Breast epithelium (tissue), 4 donors: ENCODE measurements at regions not wholly inside any gene's neighbourhood (a gene's known extent, or its start where the extent isn't known, plus 50 kb on each side); places are given as distances from the start of the nearest gene placed in this dataset.

Experiments
- DNase-seq, 2 donors: peaks; one replicate each; pipeline ENCODE4 v3.0.0-alpha.2; 2019; ENCODE audit warnings: low spot score in 2 of 2
- H3K27ac ChIP-seq, 2 donors: fragments of 200-600 bp; sonication (generic) in 1 of 2; one replicate each; pipeline ENCODE4 v1.5.1; 2016 to 2019; ENCODE audit warnings: mild to moderate bottlenecking in 1 of 2
- H3K27me3 ChIP-seq, 2 donors: fragments of 200-600 bp; sonication (generic) in 1 of 2; one replicate each; pipeline versions ENCODE4 v1.5.1 to v1.6.0; 2017 to 2019; ENCODE audit warnings: control low read depth in 1 of 2, mild to moderate bottlenecking in 1 of 2
- H3K36me3 ChIP-seq: fragments of 200-600 bp; one replicate; pipeline ENCODE4 v1.5.1; 2019
- H3K4me1 ChIP-seq, 2 donors: fragments of 200-600 bp; sonication (generic); one replicate each; pipeline ENCODE4 v1.5.1; 2016 to 2019; ENCODE audit warnings: control low read depth in 1 of 2
- H3K4me3 ChIP-seq, 3 donors: fragments of 200-600 bp; sonication (generic); 1 replicate in 2 of 3; 2 replicates in 1 of 3; pipeline ENCODE4 v1.5.1; 2016 to 2019; ENCODE audit warnings: mild to moderate bottlenecking in 3 of 3, moderate library complexity in 2 of 3
- H3K9me3 ChIP-seq, 2 donors: fragments of 200-600 bp; sonication (generic) in 1 of 2; one replicate each; pipeline ENCODE4 v1.5.1; 2016 to 2019; ENCODE audit warnings: control low read depth in 1 of 2
- POLR2A ChIP-seq: fragments of 450-650 bp; IDR thresholded peaks from one replicate; pipeline ENCODE4 v1.6.1; 2016; ENCODE audit warnings: antibody characterized with exemption, mild to moderate bottlenecking, moderate library complexity
- POLR2AphosphoS5 ChIP-seq, 3 donors: sonication (generic); formaldehyde crosslinking; IDR thresholded peaks; one replicate each; pipeline ENCODE4 v1.6.1; 2017; ENCODE audit warnings: antibody characterized with exemption in 3 of 3
- intact Hi-C: fragments of 100-400 bp; cut with DNase I; formaldehyde crosslinking; loops from one replicate; pipeline ENCODE4 v1.15.1; 2023; ENCODE audit warnings: low total_unique reads
- TF ChIP-seq, protein P1 (sequence below), 3 donors: fragments of 450-650 bp; IDR thresholded peaks; one replicate each; pipeline ENCODE4 v1.5.1; 2016 to 2017; ENCODE audit warnings: antibody characterized with exemption in 3 of 3, mild to moderate bottlenecking in 3 of 3, moderate library complexity in 3 of 3

DNA sequence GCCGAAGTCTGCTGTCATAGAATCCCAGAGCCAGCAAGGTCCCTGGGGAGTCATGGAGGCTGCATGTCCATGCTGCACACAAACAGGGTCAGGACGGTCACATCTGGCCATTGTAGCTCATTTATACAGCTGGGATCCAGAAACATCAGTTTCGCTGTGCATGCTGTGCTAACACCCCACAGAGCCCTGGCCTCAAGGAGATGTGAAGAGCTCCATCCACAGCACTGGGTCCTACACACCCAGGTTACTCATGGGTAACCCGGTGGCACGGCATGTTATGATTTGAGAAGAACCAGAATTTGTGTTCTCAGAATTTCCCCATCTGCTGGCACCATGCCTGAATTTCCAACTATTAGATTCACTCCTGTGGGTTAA lies 146.3 kb upstream of the ARHGAP20 start:
- H3K27me3 ChIP-seq: no peaks in the 10 kb centered on the region
- no peaks in the 10 kb centered on the region for H3K9me3 ChIP-seq
- no peaks in the 10 kb centered on the region for H3K4me1 ChIP-seq
- DNase-seq: peak in 1 of 2 donors; percentile 40
- H3K36me3 ChIP-seq: no peaks in the 10 kb centered on the region
- H3K4me3 ChIP-seq: peak overlapping the region in 1 of 3 donors; percentile 5
- intact Hi-C loops: no loop called here
- TF ChIP-seq POLR2A: no peak
- TF ChIP-seq POLR2AphosphoS5 (IDR thresholded peaks at IDR 0.05): no peak
- TF ChIP-seq, protein P1, sequence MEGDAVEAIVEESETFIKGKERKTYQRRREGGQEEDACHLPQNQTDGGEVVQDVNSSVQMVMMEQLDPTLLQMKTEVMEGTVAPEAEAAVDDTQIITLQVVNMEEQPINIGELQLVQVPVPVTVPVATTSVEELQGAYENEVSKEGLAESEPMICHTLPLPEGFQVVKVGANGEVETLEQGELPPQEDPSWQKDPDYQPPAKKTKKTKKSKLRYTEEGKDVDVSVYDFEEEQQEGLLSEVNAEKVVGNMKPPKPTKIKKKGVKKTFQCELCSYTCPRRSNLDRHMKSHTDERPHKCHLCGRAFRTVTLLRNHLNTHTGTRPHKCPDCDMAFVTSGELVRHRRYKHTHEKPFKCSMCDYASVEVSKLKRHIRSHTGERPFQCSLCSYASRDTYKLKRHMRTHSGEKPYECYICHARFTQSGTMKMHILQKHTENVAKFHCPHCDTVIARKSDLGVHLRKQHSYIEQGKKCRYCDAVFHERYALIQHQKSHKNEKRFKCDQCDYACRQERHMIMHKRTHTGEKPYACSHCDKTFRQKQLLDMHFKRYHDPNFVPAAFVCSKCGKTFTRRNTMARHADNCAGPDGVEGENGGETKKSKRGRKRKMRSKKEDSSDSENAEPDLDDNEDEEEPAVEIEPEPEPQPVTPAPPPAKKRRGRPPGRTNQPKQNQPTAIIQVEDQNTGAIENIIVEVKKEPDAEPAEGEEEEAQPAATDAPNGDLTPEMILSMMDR (IDR thresholded peaks at IDR 0.05): no peak
- peak overlapping the region; percentile 36 to 57 for H3K27ac ChIP-seq

DNA sequence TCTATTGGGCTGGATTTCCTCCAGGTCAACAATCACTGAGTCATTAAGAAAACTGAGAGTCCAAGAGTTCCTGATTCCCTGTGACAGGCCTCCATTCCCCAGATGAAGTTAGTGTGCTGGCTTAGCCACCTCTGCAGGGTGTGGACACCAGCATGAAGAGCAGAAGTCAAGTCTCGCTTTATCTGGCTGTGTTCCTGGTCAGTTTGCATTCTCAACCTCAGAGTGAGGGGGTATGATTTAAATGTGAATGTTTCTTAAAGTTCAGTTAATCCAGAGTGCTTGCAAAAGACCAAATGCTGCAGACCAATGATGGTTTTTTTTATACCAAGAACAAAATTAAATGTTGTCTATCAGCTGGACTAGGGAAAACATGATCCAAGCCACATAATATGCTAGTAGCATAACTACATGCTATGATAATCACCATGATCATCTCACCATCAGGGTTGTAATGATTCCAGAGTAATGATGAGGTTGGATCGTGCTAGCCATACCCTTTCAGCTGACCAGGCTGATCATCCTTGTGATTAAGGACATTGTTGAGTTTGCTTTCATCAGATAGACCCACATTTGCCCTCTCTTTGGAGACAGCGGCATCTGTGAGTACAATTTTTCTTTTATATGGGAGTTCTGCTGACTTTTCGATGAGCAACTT lies 145.8 kb upstream of the ARHGAP20 start:
- H3K27ac ChIP-seq: peak overlapping the region; percentile 36 to 57
- DNase-seq: no peak

DNA sequence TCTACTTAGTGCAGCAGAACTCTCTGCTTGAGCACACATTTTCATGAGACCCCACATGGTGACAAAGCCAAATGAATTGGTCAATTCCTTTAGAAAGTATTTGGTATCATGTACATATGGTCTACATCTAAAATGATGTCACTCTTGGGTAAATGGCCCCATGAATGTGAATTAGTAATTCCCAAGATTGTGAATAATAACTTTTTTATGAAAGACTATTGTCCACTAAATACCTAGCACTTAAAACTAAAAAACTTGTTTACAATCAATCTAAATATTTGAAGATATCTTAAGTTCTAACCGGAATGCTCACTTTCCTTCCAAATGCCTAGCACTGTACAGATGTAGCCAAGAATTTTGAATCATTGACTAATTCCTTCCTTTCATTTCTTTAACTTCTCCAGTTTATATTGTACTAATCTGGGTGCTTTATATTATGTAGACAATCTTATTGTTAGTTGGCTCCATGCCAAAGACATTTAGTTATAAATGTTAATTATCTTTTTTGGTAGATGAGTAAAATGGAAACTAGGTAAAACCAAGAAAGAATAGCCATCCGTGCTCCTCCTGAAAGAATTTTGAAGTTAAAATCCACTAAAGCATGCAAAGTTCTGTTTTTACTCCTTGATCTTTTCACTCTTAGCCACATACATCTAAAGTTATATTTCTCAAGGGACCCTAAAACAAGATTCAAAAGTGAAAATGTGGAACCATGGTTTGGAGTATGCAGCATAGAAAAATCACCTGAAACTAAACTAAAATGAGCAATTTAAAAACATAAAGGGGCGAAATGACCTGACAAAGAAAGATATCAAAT lies 145.0 kb upstream of the ARHGAP20 start:
- Histone ChIP-seq H3K36me3 (no peaks in the 10 kb centered on the region), H3K9me3 (no peaks in the 10 kb centered on the region), H3K4me1 (no peaks in the 10 kb centered on the region), H3K27me3 (no peaks in the 10 kb centered on the region), H3K4me3 (no peak overlapping the region), H3K27ac (peak overlapping the region in 1 of 2 donors; percentile 57)
- TF ChIP-seq POLR2AphosphoS5 (IDR thresholded peaks at IDR 0.05) (no peak), POLR2A (no peak)
- TF ChIP-seq, protein P1 (IDR thresholded peaks at IDR 0.05): no peak
- DNase-seq: no peak
- intact Hi-C loops: no loop called here

More for the DNA sequence above, 145.8 kb upstream of the ARHGAP20 start:
- H3K4me3 ChIP-seq: peak overlapping the region in 1 of 3 donors; percentile 5
- no peaks in the 10 kb centered on the region for H3K36me3 ChIP-seq
- TF ChIP-seq POLR2AphosphoS5 (IDR thresholded peaks at IDR 0.05): no peak
- TF ChIP-seq POLR2A: no peak
- TF ChIP-seq, protein P1 (IDR thresholded peaks at IDR 0.05): no peak
- intact Hi-C loops: no loop called here
- H3K9me3 ChIP-seq: no peaks in the 10 kb centered on the region
- H3K4me1 ChIP-seq: no peaks in the 10 kb centered on the region
- no peaks in the 10 kb centered on the region for H3K27me3 ChIP-seq

DNA sequence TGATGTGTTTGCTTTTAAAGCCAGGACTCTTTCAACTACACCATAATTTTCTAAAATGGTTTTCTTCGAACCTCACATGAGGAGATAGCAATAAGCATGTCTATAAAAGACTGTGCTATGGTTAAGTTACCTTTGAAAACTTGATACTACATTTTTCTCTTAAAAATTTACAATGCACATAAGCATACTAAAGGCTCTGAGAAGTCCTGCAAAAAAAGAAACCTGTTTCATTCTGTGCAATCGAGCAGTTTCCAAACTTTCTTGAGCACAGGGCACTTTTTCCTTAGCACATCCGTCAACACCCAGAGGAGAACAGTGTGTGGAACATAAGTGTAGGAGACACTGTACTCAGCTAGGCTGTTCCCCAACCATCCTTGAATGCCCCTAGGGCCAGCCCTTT lies 144.1 kb upstream of the ARHGAP20 start:
- Histone ChIP-seq H3K9me3 (no peaks in the 10 kb centered on the region), H3K4me1 (no peaks in the 10 kb centered on the region), H3K36me3 (no peaks in the 10 kb centered on the region), H3K27me3 (no peaks in the 10 kb centered on the region), H3K4me3 (no peak overlapping the region), H3K27ac (no peak overlapping the region)
- TF ChIP-seq, protein P1 (IDR thresholded peaks at IDR 0.05): no peak
- TF ChIP-seq POLR2AphosphoS5 (IDR thresholded peaks at IDR 0.05) (no peak), POLR2A (no peak)
- intact Hi-C loops: no loop called here
- no peak for DNase-seq

DNA sequence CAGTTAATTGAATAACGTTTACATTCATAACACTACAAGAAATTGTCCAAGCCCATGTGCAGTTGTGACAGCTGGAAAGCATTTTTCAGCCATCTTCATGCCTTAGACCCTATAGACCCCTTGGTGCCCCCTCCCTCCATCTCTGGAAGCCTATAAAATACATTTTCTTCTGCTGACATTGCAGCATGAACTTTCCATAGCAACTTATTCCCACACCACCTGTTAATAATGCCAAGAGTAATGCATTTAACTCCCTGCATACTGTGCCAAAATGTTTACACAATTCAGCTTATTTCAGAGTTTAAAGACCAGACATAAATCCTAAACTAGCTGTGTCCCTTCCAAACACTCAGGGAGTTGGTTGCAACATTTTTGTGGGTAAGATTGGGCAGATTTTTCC lies 143.0 kb upstream of the ARHGAP20 start:
- intact Hi-C loops: no loop called here
- Histone ChIP-seq H3K27me3 (no peaks in the 10 kb centered on the region), H3K4me3 (no peak overlapping the region), H3K9me3 (no peaks in the 10 kb centered on the region), H3K4me1 (no peaks in the 10 kb centered on the region), H3K27ac (no peak overlapping the region), H3K36me3 (no peaks in the 10 kb centered on the region)
- TF ChIP-seq POLR2AphosphoS5 (IDR thresholded peaks at IDR 0.05): no peak
- TF ChIP-seq POLR2A: no peak
- TF ChIP-seq, protein P1 (IDR thresholded peaks at IDR 0.05): no peak
- DNase-seq: no peak
